Stimulated activated CD8-positive, alpha-beta memory T cell treated with anti-CD3 and anti-CD28 coated beads, Interleukin-7, amount 100 ng/mL, for 4 hours (primary cell): ENCODE measurements at regions not wholly inside any gene's neighbourhood (a gene's known extent, or its start where the extent isn't known, plus 50 kb on each side); places are given as distances from the start of the nearest gene placed in this dataset.
"Not testable (repeated sequence)": the region's sequence is repeated elsewhere in the genome, so short reads cannot be mapped to it uniquely, and the experiment has no call there.

Experiments used
- DNase-seq, 2 donors: peaks; one replicate each; pipeline ENCODE4 v3.0.0-alpha.2; 2020; ENCODE audit warnings: low read depth in 2 of 2

DNA sequence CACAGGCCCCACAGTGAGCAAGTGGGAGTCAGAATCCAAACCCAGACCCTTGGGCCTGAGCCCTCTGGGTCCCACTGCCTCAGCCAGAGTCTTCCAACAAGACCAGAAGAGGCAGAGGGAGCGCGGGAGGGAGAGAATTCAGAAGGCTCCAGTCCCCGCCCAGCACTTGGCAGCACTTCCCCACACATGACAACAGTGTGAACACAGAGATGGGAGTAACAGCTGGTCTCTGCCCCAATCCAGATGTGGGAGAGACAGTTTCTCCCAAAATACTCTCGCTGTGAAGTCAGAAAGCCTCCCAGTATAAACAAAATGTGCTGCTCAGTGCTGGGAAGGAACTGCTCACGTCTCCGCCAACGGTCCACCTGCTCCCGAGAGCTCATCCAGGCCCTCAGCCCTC lies 219.9 kb downstream of the MN1 start:
- no peak for DNase-seq

DNA sequence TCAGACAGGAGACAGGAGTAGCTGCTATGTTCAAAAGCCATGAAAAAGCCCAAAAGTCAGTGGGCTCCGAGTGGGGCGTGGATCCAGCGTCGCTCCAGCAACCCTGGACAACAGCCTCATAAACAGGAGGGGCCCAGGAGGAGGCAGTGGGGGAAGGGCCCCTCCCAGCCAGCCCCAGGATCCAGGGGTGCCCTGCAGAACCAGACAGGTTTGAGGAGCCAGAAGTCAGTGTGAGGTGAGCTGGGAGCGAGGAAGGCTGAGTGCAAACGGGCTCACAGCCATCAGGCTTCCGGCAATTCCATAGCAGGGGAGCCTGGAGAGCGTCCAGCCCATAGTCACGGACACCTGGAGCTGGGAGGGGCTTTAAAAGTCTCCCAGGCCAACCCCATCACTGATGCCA lies 217.7 kb downstream of the MN1 start:
- no peak for DNase-seq

DNA sequence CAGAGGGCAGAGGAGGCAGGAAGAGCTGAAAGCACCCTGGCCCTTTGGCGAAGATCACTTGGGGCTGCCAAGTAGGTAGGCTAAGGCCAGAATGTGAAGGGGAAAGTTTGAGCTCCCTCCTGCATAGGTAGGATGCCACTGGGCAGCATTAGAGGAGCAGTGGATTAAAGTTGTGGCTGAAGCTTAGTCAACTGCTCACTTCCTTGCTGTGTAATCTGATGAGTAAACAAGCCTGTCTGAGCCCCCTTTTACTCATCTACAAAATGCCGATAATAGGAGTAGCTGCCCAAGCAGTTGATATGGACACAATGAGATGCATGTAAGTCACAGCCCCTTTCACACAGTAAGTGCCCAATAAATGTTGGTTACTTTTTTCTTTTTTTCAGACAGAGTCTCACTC lies 216.4 kb downstream of the MN1 start:
- DNase-seq = no peak

DNA sequence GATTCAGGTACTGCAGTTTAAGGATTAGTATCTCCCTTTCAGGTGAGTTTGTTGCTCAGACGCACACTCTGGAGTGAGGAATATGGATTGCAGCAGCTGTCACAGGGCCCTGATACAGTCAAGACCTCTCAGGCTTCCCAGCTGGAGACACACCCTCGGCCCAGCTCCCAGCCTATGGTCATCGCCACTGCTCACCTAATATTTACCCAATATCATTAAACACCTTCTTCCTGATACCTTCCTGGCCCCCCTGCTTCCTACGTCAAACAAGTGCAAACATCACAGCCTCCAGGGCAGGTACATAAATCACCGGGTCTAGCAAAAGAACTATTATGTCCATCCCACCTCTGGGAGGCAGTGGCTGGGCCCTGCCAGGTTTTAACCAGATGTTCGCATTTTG lies 213.3 kb downstream of the MN1 start:
- DNase-seq = no peak

DNA sequence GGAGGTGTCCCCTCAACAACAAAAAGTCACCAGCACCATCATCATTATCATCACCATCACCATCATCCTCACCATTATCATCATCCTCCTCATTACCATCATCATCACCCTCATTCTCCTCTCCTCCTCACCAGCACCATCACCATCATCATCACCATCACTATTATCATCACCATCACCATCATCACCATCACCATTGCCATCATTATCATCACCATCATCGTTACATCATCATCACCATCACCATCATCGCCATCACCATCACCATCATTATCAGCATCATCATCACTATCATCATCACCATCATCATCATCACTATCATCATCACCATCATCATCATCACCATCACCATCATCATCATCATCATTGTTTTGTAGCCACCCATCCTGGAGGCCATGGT lies 212.6 kb downstream of the MN1 start:
- DNase-seq = no peak

DNA sequence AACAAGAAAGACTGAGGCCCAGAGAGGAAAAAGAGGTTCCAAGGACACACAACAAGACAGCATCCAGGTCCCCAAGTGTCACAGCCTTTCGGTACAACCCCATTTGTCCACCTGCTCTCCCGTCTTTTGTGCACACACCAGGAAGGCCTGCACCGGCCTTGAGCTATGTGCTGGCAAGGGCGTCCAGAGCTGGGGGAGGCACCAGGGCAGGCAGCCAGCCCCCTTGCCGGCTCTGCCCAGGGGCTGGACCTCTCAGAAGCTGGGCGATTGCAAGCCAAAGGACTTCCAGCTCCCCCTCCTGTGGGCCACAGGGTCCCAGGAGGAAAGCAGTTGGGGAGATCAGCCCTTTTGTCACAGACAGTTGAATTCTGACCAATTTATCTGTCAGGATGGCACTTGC lies 210.5 kb downstream of the MN1 start:
- DNase-seq = no peak

DNA sequence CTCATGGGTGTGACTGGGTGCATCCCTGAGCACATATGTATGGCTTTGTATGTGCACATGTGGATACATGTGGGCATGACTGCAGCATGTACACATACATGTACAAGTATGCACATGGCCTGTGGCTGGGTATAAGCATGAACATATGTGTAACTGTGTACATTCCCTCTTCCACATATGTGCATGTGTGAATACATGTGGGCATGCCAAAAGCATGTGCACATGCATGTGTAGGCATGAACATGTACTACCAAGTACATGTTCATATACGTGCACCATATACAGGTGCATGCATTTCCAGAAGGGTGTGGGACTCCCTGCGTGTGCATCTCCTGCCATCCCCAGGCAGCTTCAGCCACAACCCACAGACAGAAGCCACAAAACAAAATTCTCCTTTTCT lies 208.2 kb downstream of the MN1 start:
- DNase-seq = no peak

DNA sequence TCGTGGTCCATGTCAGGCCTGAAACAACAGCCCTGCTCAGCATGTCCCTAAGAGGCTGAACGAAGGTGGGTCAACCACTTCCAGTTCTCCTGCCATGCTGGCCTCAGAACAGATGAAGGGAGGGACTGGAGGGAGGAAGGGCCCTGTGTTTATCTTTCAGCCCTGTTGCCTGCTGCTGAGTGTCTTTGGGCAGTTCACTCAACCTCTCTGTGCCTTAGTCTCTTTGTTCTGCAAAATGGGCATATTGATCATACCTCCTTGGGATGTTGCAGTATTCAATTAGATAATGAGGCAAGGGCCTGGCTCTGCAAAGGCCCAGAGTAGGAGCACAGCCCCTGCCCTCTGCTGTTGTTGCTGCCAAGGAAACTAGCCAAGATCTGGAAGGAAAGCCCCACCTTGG lies 207.5 kb downstream of the MN1 start:
- DNase-seq = no peak

DNA sequence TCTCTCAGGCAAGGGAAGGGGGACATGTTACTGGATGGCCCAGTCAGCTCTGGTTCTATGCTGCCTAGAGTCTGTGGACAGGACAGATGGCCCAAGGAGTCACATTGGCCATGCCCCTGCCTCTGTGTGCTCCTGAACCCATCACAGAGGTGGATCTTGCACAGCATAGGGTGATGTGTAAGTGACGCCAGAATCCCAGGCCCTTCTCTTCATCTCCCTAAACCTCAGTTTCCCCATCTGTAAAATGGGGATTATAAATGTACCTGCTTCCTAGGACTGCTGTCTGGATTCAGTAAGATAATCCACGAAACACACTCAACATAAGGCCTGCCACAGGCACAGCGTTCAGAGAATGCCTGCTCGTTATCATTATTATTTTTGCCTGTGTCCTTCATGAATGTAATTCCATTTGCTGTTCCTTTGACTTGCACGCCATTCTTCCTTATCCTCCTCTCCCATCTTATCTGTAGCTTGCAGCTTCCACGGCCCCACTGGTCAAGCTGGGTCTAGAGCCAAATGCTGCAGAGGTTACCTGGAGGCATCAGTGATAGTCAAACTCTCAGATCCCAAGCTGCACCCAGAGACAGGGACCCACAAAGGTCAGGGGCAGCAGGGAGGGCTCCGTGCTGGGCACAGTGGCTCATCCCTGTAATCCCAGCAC lies 207.0 kb downstream of the MN1 start:
- no peak for DNase-seq

DNA sequence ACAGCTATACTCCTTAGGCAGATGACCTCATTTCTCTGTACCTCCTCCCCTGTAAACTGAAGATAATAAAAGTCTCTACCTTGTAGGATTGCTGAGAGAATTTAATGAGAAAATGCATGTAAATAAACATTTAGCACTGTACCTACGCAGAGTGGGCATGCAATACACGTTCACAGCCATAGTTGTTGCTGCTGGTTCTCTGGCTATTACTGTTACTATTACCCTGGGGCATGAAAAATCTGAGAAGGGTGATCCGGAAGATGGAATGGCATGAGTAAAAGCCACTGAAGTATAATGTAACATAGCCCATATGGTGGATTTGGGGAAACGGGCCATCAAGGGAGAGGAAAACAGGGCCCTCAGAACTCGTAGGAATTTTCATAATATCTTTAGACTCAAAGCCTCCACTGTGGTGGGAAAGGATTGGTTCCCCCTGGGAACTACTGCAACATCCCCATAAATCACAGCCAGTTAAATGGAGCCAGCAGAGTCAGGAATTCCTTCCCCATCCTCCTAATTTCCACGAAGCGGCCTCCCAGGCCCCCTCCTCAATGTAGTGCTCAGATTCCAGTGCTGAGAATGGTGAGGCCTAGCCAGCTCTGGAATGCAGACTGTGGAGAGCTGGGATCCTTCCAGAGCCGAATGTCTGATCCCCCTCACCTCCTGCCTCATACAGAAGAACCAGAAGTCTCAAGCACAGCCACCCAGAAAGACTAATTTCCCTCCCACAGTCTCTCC lies 205.3 kb downstream of the MN1 start:
- DNase-seq = no peak

DNA sequence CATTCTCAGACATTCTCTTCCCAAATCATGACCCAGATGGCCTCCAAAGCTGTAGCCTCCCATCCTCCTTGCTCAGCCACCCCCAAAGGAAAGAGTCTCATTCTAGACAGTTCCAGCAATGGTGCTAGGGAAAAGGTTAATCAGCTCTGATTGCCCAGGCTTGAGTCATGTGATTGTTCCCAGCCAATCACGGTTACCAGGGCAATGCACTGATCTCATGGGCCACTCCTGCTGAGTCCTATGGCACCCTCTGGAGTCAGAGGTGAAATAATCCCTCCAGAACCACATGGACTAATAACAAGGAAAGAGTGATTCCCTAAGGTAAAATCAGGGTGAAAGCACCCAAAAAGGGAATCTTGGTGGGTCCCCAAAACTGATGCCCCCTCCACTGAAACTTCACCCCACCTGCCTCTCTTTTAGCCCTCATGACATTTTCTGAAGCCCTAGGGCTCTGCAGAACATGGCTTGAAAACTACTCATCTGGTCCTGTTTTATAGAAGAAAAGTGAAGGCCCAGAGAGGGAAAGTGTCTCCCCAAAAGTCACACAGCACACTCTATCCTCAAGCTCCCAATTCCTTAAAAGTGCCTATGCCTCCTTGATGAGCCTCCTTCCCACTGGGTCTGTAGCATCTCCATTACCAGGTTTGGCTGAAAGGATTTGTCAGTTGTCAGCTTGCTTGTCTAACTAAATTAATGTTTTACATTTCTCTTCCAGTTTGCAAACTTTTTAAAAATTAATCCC lies 203.7 kb downstream of the MN1 start:
- DNase-seq = no peak

DNA sequence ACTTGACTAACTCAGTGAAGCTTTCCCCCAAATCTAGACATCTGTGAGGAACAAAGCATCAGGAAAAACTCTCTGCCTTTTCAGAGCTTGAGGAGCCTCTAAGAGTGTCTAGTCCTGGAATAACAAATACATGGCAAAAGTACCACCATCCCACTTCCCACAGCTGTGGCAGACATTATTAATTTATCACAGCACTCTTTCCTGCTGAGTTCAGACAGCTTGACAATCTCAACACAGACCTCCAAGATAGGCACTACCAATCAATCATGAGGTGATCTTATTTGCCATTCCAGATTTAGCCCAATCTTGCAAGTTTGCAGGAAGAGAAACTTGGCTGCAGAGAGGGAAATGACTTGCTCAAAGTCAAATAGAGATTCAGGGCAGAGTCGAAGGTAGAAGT lies 202.8 kb downstream of the MN1 start:
- DNase-seq = no peak

DNA sequence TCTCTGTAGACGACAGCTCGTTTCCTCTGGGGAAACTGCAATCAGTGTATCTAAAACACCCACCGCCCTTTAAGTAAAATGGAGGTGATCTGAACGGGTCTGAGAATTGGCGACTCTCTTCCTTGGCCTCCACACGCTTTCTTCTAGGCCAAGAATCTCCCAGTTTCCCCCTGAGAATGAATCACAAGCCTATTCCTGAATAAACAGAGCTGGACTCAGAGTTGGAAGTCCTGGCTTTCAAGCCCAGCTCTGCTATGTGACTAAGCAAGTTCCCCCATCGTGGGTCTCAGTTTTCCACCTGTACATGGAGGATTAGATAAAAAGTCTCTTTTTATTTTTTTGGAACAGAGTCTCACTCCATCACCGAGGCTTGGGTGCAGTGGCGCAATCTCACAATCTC lies 200.4 kb downstream of the MN1 start:
- DNase-seq = no peak

DNA sequence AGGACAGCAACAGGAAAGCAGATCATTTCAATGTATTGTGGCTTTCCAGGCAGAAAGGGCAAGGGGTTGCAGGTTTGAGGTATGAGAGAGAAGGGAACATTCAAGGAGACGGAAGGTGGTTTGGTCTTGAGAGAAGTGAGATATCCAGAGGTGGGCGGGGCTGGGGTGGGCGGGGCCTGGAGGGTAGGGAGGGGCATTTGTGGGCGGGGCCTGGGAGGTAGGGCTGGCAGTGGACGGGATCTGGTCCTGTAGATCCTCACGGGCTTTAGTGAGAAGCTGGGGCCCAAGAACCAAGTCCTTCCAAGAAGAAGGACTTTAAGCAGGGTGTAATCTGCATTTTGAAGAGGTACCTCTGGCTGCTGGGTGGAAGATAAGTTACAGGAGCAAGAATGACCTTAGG lies 199.2 kb downstream of the MN1 start:
- no peak for DNase-seq

DNA sequence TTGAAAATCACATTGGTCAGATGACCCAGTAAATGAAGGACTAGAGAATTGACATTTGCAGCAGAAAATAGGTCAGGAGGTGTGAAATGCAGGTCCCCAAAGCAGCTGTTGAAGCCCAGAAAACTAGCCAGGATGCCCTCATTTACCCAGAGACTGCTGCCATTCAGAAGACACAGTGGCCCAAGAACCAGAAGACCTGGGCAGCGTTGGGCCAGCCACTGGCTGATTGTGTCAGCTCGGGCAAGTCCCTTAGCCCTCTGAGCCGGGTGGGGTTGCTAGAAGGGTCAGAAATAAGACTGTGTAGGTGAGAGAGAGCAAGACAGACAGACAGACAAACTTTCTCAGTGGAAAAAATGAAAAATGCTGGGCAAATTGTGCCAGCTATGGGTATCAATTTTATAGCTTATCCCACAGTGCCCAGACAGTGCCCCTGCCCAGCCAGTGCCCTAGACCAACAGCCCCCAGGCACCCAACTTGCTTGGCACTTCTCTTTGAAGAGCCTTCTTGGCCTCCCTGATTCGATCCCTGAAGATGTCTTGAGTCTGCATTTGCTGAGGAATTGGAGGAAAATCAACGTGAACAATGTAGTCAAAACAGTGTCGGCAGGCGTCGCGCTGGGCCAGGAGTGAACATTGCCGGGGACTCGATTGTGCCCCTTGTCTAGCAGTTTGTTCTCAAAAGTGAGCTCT lies 198.3 kb downstream of the MN1 start:
- DNase-seq = no peak

DNA sequence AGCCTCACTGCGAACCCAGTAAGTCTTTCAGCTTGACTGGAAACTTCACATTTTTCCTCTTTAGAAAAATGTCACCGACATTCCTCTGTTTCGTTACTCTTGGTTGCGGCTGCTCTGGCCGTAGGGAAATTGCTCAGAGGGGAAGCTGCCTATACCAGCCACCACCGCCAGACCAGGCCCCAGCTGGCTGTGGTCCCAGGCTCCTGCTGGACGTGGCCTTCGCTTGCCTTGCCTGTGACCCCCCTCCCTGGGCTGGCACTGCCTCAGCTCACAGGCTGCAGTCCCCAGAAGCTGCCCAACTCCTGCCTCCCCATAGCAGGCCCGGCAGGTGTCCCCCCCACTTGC lies 197.8 kb downstream of the MN1 start:
- no peak for DNase-seq

DNA sequence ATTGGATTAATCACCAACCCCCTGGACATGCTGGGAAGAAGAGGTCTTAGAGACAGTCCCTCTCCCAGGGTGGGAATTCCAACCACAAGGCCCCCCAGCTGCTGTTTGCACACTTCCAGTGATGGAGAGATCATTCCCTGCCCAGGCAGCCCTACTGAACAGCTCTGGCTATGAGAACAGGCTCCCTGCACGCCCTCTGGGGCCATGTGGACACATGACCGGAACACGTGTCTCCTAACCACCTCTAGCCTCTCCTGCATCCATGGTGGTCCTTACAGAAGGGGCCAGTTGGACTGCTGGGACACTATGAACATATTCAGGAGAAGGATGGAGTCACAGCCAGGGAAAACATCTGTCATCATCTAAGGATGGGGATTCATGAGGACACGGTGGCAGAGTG lies 196.2 kb downstream of the MN1 start:
- DNase-seq = no peak

DNA sequence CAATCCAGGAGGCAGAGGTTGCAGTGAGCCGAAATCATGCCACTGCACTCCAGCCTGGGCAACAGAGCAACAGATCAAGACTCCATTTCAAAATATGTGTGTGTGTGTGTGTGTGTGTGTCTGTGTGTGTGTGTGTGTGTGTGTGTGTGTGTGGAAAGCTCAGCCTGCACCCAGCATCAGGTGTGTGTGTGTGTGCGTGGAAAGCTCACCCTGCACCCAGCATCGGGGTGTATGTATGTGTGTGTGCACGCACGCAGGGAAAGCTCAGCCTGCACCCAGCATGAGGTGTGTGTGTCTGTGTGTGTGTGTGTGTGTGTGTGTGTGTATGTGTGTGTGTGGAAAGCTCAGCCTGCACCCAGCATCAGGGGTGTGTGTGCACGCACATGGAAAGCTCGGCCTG lies 193.8 kb downstream of the MN1 start:
- not testable (repeated sequence) for DNase-seq

DNA sequence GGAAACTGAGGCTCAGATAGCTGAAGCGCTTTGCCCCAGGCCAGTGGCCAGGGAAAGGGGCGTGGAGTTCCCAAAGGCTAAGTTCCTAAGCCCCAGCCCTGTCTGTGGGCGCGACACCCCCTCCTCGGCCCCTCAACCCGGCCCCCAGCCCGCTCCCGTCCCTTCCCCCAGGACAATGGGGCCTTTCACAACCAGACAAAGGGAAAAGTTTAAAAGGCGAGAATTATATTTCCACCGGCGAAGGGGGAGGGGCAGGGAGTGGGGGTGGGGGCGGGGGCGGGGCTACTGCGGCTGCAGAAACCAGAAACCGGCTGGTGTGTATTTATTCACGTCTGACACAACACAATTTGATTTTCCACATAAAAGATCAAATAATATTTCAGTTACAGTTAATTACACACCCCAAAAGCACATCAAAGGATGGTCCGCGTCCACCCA lies 192.1 kb downstream of the MN1 start:
- no peak for DNase-seq

DNA sequence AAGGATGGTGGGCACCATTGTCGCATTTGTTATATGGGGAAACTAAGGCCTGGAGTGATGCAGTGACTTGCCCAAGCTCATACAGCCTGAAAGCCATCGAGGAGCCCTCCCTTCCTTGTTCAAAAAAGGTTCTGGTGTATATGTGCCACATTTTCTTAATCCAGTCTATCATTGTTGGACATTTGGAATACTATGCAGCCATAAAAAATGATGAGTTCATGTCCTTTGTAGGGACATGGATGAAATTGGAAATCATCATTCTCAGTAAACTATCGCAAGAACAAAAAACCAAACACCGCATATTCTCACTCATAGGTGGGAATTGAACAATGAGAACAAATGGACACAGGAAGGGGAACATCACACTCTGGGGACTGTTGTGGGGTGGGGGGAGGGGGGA lies 191.4 kb downstream of the MN1 start:
- DNase-seq = not testable (repeated sequence)

DNA sequence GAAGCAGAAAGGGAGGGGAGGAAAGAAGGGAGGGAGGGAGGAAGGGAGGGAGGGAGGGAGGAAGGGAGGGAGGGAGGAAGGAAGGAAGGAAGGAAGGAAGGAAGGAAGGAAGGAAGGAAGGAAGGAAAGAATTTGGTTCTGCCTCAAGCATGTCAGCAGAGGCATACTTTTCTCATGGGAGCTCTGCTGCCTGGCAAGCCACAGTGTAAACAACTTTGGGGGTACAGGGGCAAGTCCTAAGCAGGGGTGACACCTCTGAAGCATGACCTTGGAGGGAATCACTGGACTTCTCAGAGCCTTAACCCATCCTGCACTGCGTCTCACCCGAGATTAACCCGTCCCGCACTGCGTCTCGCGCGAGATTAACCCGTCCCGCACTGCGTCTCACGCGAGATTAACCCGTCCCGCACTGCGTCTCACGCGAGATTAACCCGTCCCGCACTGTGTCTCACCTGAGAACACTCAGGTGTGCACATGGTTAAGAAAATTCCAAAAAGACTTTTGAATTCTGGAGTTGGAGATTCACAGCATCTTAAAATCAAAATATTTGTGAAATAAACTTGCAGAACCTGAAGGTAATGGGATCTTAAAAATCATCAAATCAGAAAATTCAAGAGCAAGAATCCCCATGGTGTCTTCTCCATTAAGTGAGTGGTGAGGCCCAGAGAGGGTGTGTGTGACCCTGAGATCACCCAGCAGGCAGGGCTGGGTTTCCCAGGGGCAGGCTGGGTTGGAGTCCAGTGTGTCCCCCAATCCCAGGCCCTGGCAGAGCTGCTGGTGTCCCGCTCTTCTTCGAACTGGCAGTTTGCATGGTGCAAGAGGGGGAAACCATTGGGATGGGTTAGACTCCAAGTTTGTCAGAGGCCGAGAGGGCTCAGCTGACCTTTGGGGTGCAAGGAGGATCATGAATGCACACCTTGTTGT lies 190.4 kb downstream of the MN1 start:
- no peak for DNase-seq

DNA sequence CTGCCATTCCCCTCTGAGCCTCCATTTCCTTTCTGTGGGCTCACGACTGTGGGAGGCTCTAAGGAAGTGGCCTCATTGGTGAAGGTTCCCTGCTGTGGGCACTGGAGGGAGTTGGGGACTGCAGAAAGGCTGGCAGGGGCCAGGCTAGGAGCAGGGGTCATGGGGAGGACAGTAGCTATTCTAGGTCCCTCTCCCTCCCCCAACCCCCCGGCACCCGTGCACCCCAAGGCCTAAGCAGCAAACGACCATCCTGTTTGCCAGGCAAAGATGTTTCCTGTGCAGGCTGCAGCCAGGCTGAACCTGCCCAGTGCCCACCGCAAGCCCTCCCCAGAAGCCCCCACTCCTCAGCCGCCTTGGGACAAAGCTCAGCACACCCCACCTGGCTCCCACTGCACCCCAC lies 189.4 kb downstream of the MN1 start:
- no peak for DNase-seq
